ENCODE measurements at regions not wholly inside any gene's neighbourhood (a gene's known extent, or its start where the extent isn't known, plus 50 kb on each side); places are given as distances from the start of the nearest gene placed in this dataset.

DNA sequence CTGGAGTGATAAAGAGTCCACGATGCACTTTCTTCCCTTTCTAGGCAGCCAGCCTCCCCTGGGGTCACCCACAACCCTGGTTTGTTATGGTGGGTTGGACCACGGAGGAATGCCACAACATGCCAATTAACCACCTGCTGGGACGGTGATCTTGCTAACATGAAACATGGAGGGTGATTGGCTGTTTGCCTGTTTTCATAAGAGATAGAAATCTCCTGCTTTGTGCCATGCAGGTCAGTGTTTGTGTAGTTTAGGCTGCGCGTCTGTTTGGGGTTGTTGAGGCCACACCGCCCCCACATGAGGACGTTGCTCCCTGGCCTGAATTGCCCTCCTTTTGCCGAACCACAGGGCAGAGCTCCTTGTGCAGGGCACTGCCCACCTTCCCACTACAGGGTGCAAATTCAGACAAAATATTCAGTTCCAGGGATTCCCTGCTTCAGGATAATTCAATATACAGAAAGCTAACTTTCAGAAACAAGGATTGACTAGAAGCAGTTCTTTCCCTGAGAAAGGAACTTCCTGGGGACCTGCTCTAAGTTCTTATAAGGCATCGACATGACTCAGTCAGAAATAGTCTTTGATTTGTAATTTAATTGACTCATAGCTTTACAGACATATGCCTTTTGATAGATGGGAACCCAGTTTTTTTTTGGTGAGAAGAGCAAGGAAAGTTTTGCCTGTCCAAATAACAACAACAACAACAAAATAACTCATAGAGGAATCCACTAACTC, 427.6 kb downstream of the GADD45G start:
- H3K9me3 ChIP-seq, result no peaks in the 10 kb centered on the region
- intact Hi-C loops (cut with DNase I), result no loop called here
- DNase-seq, result no peak
- no peaks in the 10 kb centered on the region for H3K36me3 ChIP-seq
- no peaks in the 10 kb centered on the region for H3K4me1 ChIP-seq
- no peak overlapping the region for H3K9ac ChIP-seq (ENCODE audit: low read depth in 2 of 2, low read length in 2 of 2)
- H3K27ac ChIP-seq, result no peak overlapping the region
- H3K27me3 ChIP-seq, result no peaks in the 10 kb centered on the region
- TF ChIP-seq, protein P1, sequence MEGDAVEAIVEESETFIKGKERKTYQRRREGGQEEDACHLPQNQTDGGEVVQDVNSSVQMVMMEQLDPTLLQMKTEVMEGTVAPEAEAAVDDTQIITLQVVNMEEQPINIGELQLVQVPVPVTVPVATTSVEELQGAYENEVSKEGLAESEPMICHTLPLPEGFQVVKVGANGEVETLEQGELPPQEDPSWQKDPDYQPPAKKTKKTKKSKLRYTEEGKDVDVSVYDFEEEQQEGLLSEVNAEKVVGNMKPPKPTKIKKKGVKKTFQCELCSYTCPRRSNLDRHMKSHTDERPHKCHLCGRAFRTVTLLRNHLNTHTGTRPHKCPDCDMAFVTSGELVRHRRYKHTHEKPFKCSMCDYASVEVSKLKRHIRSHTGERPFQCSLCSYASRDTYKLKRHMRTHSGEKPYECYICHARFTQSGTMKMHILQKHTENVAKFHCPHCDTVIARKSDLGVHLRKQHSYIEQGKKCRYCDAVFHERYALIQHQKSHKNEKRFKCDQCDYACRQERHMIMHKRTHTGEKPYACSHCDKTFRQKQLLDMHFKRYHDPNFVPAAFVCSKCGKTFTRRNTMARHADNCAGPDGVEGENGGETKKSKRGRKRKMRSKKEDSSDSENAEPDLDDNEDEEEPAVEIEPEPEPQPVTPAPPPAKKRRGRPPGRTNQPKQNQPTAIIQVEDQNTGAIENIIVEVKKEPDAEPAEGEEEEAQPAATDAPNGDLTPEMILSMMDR (IDR thresholded peaks at IDR 0.05), result no peak
- H3K4me3 ChIP-seq, result no peak overlapping the region

DNA sequence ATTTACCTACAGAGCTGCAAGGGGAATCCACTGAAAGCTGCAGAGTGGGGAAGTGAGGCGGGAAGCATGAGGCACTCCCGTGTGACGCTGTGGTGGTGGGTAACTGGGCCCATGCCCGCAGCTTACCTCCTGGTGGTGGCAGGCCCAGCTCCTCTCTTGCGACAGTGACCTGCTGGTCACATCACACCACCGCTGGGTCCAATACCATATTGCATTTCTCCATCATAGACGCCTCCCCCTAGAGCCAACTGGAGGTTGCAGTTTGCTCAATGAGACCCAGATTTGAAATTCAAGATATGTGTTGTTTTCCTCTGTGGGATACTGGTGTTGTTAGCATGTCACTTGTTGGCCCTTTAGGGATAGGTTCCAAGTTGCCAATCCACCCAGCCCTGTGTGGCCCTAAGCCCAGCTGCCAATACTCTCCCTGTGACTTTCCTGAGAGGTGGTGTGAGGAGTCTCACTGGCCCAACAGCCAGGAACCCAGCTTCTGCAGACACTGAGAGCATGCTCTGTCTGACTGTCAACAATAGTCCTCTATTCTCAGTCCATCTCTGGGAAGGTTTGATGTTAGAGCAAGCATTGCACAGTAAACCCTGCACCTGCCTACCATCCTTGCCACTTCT, 428.3 kb downstream of the GADD45G start:
- TF ChIP-seq, protein P1 (IDR thresholded peaks at IDR 0.05), result no peak
- Histone ChIP-seq H3K9me3 (no peaks in the 10 kb centered on the region), H3K4me1 (no peaks in the 10 kb centered on the region), H3K27ac (no peak overlapping the region), H3K9ac (ENCODE audit: low read depth in 2 of 2, low read length in 2 of 2) (no peak overlapping the region), H3K36me3 (no peaks in the 10 kb centered on the region), H3K4me3 (no peak overlapping the region), H3K27me3 (no peaks in the 10 kb centered on the region)
- intact Hi-C loops (cut with DNase I), result no loop called here
- no peak for DNase-seq

DNA sequence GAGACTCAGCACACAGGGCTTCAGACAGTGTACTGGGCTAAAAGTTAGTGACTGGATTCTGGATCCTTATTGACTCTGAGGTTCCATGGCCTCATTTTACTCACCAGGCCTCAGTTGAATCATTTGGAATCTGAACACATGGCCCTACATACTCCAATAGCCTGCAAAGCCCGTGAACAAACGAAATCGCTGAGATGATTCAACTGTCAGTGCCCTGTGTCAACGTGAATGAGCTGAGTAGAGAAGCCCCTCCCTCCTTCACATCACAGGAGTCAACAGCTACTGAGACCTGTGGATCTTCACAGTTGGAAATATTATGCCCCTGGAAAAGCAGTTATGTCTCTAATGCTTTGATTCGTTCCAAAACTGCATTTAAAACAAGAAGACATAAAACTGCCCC, 429.3 kb downstream of the GADD45G start:
- Histone ChIP-seq H3K4me3 (no peak overlapping the region), H3K9ac (ENCODE audit: low read depth in 2 of 2, low read length in 2 of 2) (no peak overlapping the region), H3K4me1 (no peaks in the 10 kb centered on the region), H3K27ac (no peak overlapping the region), H3K9me3 (no peaks in the 10 kb centered on the region), H3K27me3 (no peaks in the 10 kb centered on the region), H3K36me3 (no peaks in the 10 kb centered on the region)
- DNase-seq, result no peak
- TF ChIP-seq, protein P1 (IDR thresholded peaks at IDR 0.05), result no peak
- intact Hi-C loops (cut with DNase I), result no loop called here

DNA sequence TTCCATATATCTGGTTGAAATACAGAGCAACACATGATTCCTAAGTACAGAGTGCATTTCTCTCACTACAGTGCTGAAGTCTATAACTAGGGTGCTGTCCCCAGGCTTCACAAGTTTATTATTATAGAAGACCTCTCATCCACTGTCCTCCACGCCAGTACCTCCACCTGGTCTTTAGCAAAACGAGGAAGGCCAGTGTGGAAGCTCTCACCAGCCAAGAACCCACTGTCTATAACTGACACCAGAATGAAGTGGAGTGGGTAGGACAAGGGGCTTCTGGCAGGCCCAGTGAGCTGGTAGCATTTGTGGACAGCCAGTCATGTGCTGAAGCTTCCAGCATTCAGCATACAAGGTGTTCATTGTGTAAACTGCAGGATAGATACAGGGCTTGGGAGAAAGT, 430.7 kb downstream of the GADD45G start:
- intact Hi-C loops (cut with DNase I), result no loop called here
- no peak overlapping the region for H3K9ac ChIP-seq (ENCODE audit: low read depth in 2 of 2, low read length in 2 of 2)
- H3K36me3 ChIP-seq, result no peaks in the 10 kb centered on the region
- no peaks in the 10 kb centered on the region for H3K27me3 ChIP-seq
- no peak overlapping the region for H3K4me3 ChIP-seq
- TF ChIP-seq, protein P1 (IDR thresholded peaks at IDR 0.05), result no peak
- H3K4me1 ChIP-seq, result no peaks in the 10 kb centered on the region
- DNase-seq, result no peak
- H3K9me3 ChIP-seq, result no peaks in the 10 kb centered on the region
- no peak overlapping the region for H3K27ac ChIP-seq

DNA sequence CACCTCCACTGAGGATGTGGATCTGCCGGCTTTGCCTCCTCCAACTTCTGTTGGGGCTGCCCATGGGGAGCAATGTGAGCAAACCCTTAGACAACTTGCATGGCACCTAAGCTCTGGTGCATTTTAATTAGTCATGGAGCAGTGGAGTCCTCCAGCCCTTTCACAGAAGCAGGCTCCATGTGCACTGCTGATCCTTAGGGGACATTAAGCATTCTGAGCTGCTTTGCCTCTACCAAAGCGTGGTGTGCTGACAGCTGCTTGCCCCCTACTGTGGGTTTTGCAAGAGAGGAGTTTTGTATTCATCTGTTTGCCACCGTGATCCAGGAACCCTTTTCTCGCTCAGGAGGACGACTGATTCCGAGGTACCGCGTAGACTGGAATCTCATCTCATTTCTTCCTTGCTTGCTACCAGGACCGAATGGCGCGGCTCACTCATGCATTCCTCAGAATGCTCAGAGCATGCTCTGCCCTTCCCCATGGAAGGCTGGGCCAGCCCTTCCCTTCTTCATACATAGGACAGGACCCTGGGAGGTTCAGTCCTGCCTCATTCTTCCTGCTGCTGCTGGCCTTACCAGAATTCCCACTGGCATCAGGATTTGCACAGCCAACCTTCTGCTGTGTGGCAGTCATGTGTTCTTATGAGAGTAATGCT, 432.5 kb downstream of the GADD45G start:
- Histone ChIP-seq H3K4me3 (no peak overlapping the region), H3K4me1 (no peaks in the 10 kb centered on the region), H3K9me3 (no peaks in the 10 kb centered on the region), H3K36me3 (no peaks in the 10 kb centered on the region), H3K27ac (no peak overlapping the region), H3K9ac (ENCODE audit: low read depth in 2 of 2, low read length in 2 of 2) (no peak overlapping the region), H3K27me3 (no peaks in the 10 kb centered on the region)
- TF ChIP-seq, protein P1 (IDR thresholded peaks at IDR 0.05), result no peak
- no peak for DNase-seq
- intact Hi-C loops (cut with DNase I), result no loop called here

Measured in colonic mucosa (tissue), 4 donors.